ENCODE measurements at regions not wholly inside any gene's neighbourhood (a gene's known extent, or its start where the extent isn't known, plus 50 kb on each side); places are given as distances from the start of the nearest gene placed in this dataset.
"Not testable (repeated sequence)": the region's sequence is repeated elsewhere in the genome, so short reads cannot be mapped to it uniquely, and the experiment has no call there.

GRCh38 chr1:83065952-83066727 is 932.8 kb downstream of the TTLL7 start:
- no peak for DNase-seq

- DNase-seq: no peak
These were observed 934.2 kb downstream of the TTLL7 start for GRCh38 chr1:83064589-83065242.

- no peak for DNase-seq
These were observed 938.1 kb downstream of the TTLL7 start for GRCh38 chr1:83060651-83061390.

GRCh38 chr1:83060221-83060620 is 938.7 kb downstream of the TTLL7 start:
- no peak for DNase-seq

GRCh38 chr1:83058327-83058726 is 940.6 kb downstream of the TTLL7 start:
- no peak for DNase-seq

- no peak for DNase-seq
These were observed 943.4 kb downstream of the TTLL7 start for GRCh38 chr1:83055391-83056170.

- DNase-seq: no peak
These were observed 945.5 kb downstream of the TTLL7 start for GRCh38 chr1:83053446-83053845.

- no peak for DNase-seq
These were observed 946.1 kb downstream of the TTLL7 start for GRCh38 chr1:83052865-83053264.

GRCh38 chr1:83051053-83051452 is 947.9 kb downstream of the TTLL7 start:
- not testable (repeated sequence) for DNase-seq

GRCh38 chr1:83043244-83043643 is 955.7 kb downstream of the TTLL7 start:
- DNase-seq: no peak

GRCh38 chr1:83039091-83039490 is 959.8 kb downstream of the TTLL7 start:
- DNase-seq: not testable (repeated sequence)

GRCh38 chr1:83034851-83035250 is 964.1 kb downstream of the TTLL7 start:
- no peak for DNase-seq

- DNase-seq: no peak
These were observed 965.2 kb downstream of the TTLL7 start for GRCh38 chr1:83033682-83034081.

GRCh38 chr1:83029916-83030315 is 969.0 kb downstream of the TTLL7 start:
- no peak for DNase-seq

- DNase-seq: no peak
These were observed 969.9 kb downstream of the TTLL7 start for GRCh38 chr1:83029050-83029449.

- DNase-seq: no peak
These were observed 970.5 kb downstream of the TTLL7 start for GRCh38 chr1:83028467-83028866.

GRCh38 chr1:83027511-83027910 is 971.4 kb downstream of the TTLL7 start:
- DNase-seq: no peak

- DNase-seq: no peak
These were observed 972.2 kb downstream of the TTLL7 start for GRCh38 chr1:83026745-83027144.

GRCh38 chr1:83024251-83024767 is 974.6 kb downstream of the TTLL7 start:
- DNase-seq: no peak

- no peak for DNase-seq
These were observed 975.7 kb downstream of the TTLL7 start for GRCh38 chr1:83023212-83023611.

- no peak for DNase-seq
These were observed 976.7 kb downstream of the TTLL7 start for GRCh38 chr1:83022206-83022605.

GRCh38 chr1:83017701-83018100 is 981.2 kb downstream of the TTLL7 start:
- no peak for DNase-seq

- no peak for DNase-seq
These were observed 981.7 kb downstream of the TTLL7 start for GRCh38 chr1:83017276-83017675.
